GM20000 (cell line): ENCODE measurements at regions not wholly inside any gene's neighbourhood (a gene's known extent, or its start where the extent isn't known, plus 50 kb on each side); places are given as distances from the start of the nearest gene placed in this dataset.

ENCODE experiments used
- DNase-seq: peaks from one replicate; pipeline ENCODE4 v3.0.0; 2012; ENCODE audit warnings: low spot score
- CTCF ChIP-seq: IDR thresholded peaks from 2 replicates; pipeline ENCODE4 v1.5.1; 2012; ENCODE audit warnings: mild to moderate bottlenecking, control low read depth; ENCODE audit errors: extremely low read depth, missing control alignments

GRCh38 chr19:32104850-32105235 is 240.6 kb upstream of the ZNF507 start:
- TF ChIP-seq CTCF: no peak
- no peak for DNase-seq

DNA sequence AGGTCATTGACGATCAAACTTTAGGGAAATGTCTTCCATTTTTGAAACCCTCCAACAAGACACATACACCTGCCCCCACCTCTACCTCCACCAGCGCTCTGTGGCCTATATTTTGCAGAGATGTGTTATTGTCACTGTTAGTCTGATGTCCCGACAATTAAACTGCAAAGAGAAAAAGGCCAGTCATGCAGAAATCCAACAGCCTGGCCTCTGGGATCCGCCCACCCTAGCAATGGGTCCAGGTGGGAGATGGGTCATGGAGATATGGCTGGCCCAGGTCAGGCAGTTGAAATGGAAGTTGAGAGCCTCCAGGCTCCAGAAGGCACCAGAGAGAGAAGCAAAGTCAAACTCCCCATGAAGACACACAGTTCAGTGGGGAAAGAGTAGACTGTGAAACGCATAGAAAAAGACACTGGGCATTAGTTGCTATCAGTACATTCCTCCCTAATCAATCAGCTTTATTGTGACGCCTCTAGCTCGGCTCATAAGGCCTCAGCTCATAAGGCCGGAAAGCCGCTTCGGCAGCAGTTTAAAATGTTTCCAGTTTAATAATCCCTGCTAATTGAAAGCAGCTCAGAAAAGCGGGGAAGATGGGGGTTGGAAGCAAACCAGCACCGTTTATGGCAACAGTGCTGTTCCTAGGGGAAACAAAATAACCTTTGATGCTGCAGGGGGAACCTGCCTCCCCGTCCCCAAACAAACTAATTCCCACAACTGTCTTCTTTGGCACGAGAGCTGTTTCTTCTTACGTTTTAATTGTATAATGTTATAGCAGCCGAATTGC is 239.7 kb upstream of the ZNF507 start:
- TF ChIP-seq CTCF: no peak
- DNase-seq: no peak

- DNase-seq: no peak
- no peak for TF ChIP-seq CTCF
These were observed 223.2 kb upstream of the ZNF507 start for GRCh38 chr19:32122258-32122657.

DNA sequence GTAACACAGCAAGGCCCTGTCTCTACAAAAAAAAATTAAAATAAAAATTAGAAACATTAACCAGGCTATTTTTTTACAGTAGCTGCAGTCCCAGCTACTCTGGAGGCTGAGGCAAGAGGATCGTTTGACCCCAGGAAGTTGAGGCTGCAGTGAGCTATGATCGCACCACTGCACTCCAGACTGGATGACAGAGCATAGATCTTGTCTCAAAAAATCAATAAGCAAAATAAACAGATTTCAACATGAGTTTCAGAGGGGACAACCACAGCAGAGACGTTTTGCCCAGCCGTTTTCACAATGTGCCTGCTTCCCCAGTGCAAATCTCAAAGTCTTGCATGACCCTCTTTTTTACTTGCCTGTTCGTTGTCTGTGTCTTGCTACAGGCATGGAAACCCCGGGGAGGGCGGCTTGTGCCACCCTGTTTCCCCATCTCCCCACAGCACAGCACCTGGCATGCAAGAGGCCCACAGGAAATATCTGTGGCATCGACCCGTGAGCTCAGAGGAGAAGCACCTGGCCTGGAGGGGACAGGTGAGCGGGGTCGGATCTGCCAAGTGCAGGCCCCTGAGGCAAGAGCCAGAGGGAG is 222.0 kb upstream of the ZNF507 start:
- no peak for TF ChIP-seq CTCF
- DNase-seq: no peak

DNA sequence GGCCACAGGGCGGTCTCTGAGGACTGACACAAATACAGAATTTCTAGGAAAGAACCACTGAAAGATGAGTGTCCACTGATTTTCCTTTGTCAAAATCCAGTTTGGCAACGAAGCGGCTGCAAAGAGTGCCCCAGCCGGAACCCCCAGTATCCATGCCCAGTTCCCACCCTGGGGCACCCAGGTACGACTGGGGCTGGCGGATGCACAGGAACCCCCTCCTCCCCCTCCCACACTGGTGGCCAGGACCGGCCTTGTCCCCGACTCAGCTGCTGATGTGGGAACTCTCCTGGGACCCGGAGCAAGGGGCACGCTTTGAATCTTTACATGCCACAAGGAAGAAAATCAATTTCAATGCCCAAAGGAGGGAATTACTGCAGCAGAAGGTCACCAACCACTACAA is 220.8 kb upstream of the ZNF507 start:
- no peak for TF ChIP-seq CTCF
- no peak for DNase-seq

- no peak for DNase-seq
- no peak for TF ChIP-seq CTCF
These were observed 216.3 kb upstream of the ZNF507 start for GRCh38 chr19:32129141-32129540.

DNA sequence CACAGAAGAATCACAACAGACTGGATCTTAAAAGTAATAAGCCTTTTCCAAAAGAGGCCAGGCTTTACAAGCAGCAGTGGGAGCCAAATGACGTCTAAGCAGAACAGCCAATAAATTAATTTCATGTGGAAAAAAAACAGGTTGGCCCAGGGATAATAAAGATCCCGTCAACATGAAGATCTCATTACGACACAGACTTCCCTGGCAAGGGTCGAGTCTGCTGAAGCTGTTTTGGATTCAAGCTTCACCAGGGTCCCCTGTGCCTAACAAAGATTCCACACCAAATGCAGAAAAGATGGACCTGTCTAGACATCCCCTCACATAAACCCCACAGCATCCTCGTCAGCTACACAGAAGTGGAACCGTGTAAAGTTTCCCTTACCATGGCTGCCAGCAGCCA is 215.1 kb upstream of the ZNF507 start:
- DNase-seq: no peak
- TF ChIP-seq CTCF: no peak
